Smooth muscle cell (in vitro differentiated cells): ENCODE measurements at regions not wholly inside any gene's neighbourhood (a gene's known extent, or its start where the extent isn't known, plus 50 kb on each side); places are given as distances from the start of the nearest gene placed in this dataset.

Experiments used
- DNase-seq: peaks from one replicate; lab custom pipeline; 2025; ENCODE audit not compliant: unreplicated experiment; lab: John Stamatoyannopoulos, UW
- H2AFZ ChIP-seq: fragments of 200-600 bp; sonication (generic); 2 replicates; pipeline ENCODE4 v1.6.0; 2016; ENCODE audit warnings: antibody characterized with exemption, low read depth, mild to moderate bottlenecking
- H3F3A ChIP-seq: fragments of 200-600 bp; sonication (generic); 2 replicates; pipeline ENCODE4 v1.6.0; 2017; ENCODE audit warnings: antibody characterized with exemption, low read depth
- H3K27ac ChIP-seq: fragments of 200-600 bp; sonication (generic); 2 replicates; pipeline ENCODE4 v1.5.1; 2016; ENCODE audit warnings: low read depth, mild to moderate bottlenecking
- H3K27me3 ChIP-seq: fragments of 200-600 bp; sonication (generic); 2 replicates; pipeline ENCODE4 v1.6.1; 2016; ENCODE audit warnings: low read depth, mild to moderate bottlenecking
- H3K36me3 ChIP-seq: fragments of 200-600 bp; sonication (generic); 2 replicates; pipeline ENCODE4 v1.5.1; 2016; ENCODE audit warnings: low read depth
- H3K4me1 ChIP-seq: fragments of 200-600 bp; sonication (generic); 2 replicates; pipeline ENCODE4 v1.5.1; 2016; ENCODE audit warnings: low read depth
- H3K4me2 ChIP-seq: fragments of 200-600 bp; sonication (generic); 2 replicates; pipeline ENCODE4 v1.6.0; 2016; ENCODE audit warnings: mild to moderate bottlenecking
- H3K4me3 ChIP-seq: fragments of 200-600 bp; sonication (generic); 2 replicates; pipeline ENCODE4 v1.5.1; 2016; ENCODE audit warnings: mild to moderate bottlenecking
- H3K79me2 ChIP-seq: fragments of 200-600 bp; sonication (generic); 2 replicates; pipeline ENCODE4 v1.6.0; 2016; ENCODE audit warnings: low read depth, mild to moderate bottlenecking
- H3K9ac ChIP-seq: fragments of 200-600 bp; sonication (generic); 2 replicates; pipeline ENCODE4 v1.6.0; 2016; ENCODE audit warnings: low read depth
- H3K9me3 ChIP-seq: fragments of 200-600 bp; sonication (generic); replicated peaks from 2 replicates; pipeline ENCODE4 v1.5.1; 2016; ENCODE audit warnings: low read depth
- H4K20me1 ChIP-seq: fragments of 200-600 bp; sonication (generic); 2 replicates; pipeline ENCODE4 v1.6.0; 2016; ENCODE audit warnings: low read depth
- CTCF ChIP-seq: fragments of 200-600 bp; sonication (generic); IDR thresholded peaks from 2 replicates; pipeline ENCODE4 v1.5.1; 2017; ENCODE audit warnings: borderline replicate concordance, mild to moderate bottlenecking, antibody characterized with exemption; ENCODE audit not compliant: insufficient read depth, poor library complexity, severe bottlenecking
- WGBS: methylation state at CpG from one replicate; pipeline ENCODE4 v1.1.7; 2016; ENCODE audit warnings: low lambda C conversion rate; 5-methylcytosine and 5-hydroxymethylcytosine counted together

GRCh38 chr14:25522926-25523325 is 473.0 kb upstream of the STXBP6 start:
- no peak for DNase-seq
- 66% methylated on average over 2 of the region's 2 CpGs for WGBS
- H3K4me1 ChIP-seq: no peaks in the 10 kb centered on the region
- no peaks in the 10 kb centered on the region for H3K9me3 ChIP-seq
- H3K4me3 ChIP-seq: no peak overlapping the region
- H4K20me1 ChIP-seq: no peaks in the 10 kb centered on the region
- H3K9ac ChIP-seq: no peak overlapping the region
- H3F3A ChIP-seq: no peaks in the 10 kb centered on the region
- no peak overlapping the region for H2AFZ ChIP-seq
- H3K4me2 ChIP-seq: no peak overlapping the region
- no peak overlapping the region for H3K27ac ChIP-seq
- no peaks in the 10 kb centered on the region for H3K36me3 ChIP-seq
- no peak for TF ChIP-seq CTCF
- no peaks in the 10 kb centered on the region for H3K79me2 ChIP-seq
- no peaks in the 10 kb centered on the region for H3K27me3 ChIP-seq

- Histone ChIP-seq H3K4me2 (no peak overlapping the region), H2AFZ (no peak overlapping the region), H3K4me3 (no peak overlapping the region), H3K9ac (no peak overlapping the region), H3K9me3 (no peaks in the 10 kb centered on the region), H3K4me1 (no peaks in the 10 kb centered on the region), H3K27me3 (no peaks in the 10 kb centered on the region), H4K20me1 (no peaks in the 10 kb centered on the region), H3K27ac (no peak overlapping the region), H3K79me2 (no peaks in the 10 kb centered on the region), H3K36me3 (no peaks in the 10 kb centered on the region), H3F3A (no peaks in the 10 kb centered on the region)
- 87% methylated on average over 6 of the region's 6 CpGs for WGBS
- DNase-seq: no peak
- no peak for TF ChIP-seq CTCF
Measured at GRCh38 chr14:25522116-25522515, 472.2 kb upstream of the STXBP6 start.

- H3K4me3 ChIP-seq: no peak overlapping the region
- DNase-seq: no peak
- H3K36me3 ChIP-seq: no peaks in the 10 kb centered on the region
- WGBS: 93% methylated on average over 2 of the region's 2 CpGs
- no peaks in the 10 kb centered on the region for H3K9me3 ChIP-seq
- H3K4me1 ChIP-seq: no peaks in the 10 kb centered on the region
- TF ChIP-seq CTCF: no peak
- no peak overlapping the region for H3K27ac ChIP-seq
- no peaks in the 10 kb centered on the region for H3K79me2 ChIP-seq
- H4K20me1 ChIP-seq: no peaks in the 10 kb centered on the region
- no peak overlapping the region for H2AFZ ChIP-seq
- H3K27me3 ChIP-seq: no peaks in the 10 kb centered on the region
- H3K4me2 ChIP-seq: no peak overlapping the region
- no peak overlapping the region for H3K9ac ChIP-seq
- no peaks in the 10 kb centered on the region for H3F3A ChIP-seq
Measured at GRCh38 chr14:25521616-25522015, 471.7 kb upstream of the STXBP6 start.

- H3F3A ChIP-seq: no peaks in the 10 kb centered on the region
- H3K9me3 ChIP-seq: no peaks in the 10 kb centered on the region
- H3K36me3 ChIP-seq: no peaks in the 10 kb centered on the region
- no peak for DNase-seq
- H2AFZ ChIP-seq: no peak overlapping the region
- H3K4me1 ChIP-seq: no peaks in the 10 kb centered on the region
- WGBS: 88% methylated on average over 13 of the region's 13 CpGs
- H4K20me1 ChIP-seq: no peaks in the 10 kb centered on the region
- no peak overlapping the region for H3K4me3 ChIP-seq
- TF ChIP-seq CTCF: no peak
- H3K4me2 ChIP-seq: no peak overlapping the region
- H3K27me3 ChIP-seq: no peaks in the 10 kb centered on the region
- H3K9ac ChIP-seq: no peak overlapping the region
- no peak overlapping the region for H3K27ac ChIP-seq
- H3K79me2 ChIP-seq: no peaks in the 10 kb centered on the region
Measured at GRCh38 chr14:25520821-25521220, 470.9 kb upstream of the STXBP6 start.
